GM19328 (cell line): ENCODE measurements at regions not wholly inside any gene's neighbourhood (a gene's known extent, or its start where the extent isn't known, plus 50 kb on each side); places are given as distances from the start of the nearest gene placed in this dataset.

Experiments used
- ATAC-seq: cut with Tn5 transposase; IDR thresholded peaks from one replicate; pipeline ENCODE4 v1.9.1; 2021; ENCODE audit warnings: mild to moderate bottlenecking, moderate library complexity; ENCODE audit not compliant: unreplicated experiment

DNA sequence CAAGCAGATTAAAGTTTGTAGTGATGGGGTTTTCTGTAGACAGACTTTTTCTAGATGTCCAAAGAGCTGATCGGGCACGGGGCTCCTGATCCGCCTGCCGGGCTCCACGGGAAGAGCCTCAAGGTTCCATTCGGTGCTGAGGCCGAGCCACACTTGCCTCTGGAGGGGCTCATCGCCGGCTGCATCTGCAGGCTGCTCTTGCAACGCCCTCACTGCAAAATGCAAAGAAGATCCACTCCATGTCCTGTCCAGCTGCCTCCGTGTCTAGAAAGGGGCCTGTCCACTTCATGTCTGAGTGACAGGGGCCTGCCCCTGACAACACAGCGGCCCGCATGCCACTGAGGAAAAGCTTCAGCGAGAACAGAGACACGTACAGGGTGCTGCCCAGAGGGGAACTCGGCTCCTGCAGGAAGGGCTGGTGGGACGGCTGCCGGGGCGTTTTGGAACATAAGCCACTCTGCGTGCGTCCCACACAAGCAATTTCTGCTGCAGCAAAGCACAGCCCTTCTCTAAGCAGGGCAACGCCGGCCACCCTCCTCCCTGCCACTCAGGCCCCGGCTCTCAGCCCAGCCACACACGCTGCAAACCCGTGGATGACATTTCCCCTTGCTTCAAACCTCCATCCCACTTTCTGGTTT, 53.6 kb upstream of the CTDP1 start:
- ATAC-seq = no peak

DNA sequence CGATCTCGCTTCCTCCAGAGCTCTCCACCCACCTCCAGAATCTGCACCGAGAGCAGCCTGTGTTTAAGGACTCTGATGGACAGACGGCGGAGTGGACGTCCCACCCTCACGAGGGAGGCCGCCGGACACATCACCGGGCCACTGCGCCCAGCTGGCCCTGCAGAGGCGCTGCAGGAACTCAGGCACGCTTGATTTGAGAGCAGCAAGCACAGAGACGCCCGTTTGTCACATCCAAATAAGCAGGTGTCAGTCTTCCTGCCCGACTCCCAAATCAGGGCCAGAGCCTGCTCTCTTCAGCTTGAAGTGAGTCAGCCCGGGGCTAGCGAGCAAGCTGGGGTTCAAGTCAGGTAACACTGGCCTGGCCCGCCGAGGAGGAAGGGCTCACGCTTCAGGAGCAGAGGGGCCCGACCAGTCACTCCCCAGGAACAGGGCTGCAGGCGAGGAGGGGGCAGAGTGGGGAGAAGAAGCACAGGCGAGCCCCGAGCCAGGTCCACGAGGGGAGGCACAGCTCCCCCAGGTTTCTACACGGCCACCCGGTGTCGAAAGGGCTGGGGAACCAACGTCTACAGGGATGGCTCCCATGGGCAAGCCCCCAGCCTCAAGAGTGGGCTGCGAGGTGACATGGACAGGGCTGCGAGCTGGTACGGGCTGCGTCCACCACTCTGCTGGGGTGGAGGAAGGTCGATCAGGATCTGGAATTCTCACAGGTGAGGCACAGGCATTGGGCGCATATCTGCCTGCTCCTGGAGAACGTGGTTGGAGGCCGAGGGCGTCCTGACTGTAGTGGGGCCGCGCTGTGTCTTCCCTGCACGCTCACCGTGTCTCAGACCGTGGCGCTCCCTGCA, 52.5 kb upstream of the CTDP1 start:
- ATAC-seq = no peak

DNA sequence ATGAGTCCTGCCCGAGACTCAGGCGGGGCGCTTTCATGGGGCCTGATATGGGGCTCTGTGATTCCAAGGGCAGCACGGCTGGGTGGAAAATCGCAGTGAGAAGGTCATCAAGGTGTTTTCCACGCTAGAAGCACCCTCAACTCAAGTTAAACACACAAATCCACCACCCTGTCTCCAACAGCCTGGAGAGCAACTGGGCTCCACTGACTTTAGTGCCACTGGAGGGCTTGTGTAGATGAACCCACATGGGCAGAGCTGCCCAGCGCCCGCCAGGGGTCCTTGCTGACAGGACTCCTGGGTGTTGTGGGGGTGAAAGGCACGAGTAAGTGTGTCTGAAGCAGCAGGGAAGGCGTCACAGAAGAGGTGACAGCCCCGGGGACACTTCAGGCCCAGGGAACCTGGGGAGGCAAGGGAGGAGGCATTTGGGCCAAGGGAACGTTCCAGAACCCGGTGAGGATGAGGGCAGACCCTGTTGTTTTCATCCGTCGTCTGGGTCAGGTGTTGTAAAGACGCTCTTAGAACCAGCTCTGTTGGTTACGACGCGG, 51.8 kb upstream of the CTDP1 start:
- no peak for ATAC-seq

DNA sequence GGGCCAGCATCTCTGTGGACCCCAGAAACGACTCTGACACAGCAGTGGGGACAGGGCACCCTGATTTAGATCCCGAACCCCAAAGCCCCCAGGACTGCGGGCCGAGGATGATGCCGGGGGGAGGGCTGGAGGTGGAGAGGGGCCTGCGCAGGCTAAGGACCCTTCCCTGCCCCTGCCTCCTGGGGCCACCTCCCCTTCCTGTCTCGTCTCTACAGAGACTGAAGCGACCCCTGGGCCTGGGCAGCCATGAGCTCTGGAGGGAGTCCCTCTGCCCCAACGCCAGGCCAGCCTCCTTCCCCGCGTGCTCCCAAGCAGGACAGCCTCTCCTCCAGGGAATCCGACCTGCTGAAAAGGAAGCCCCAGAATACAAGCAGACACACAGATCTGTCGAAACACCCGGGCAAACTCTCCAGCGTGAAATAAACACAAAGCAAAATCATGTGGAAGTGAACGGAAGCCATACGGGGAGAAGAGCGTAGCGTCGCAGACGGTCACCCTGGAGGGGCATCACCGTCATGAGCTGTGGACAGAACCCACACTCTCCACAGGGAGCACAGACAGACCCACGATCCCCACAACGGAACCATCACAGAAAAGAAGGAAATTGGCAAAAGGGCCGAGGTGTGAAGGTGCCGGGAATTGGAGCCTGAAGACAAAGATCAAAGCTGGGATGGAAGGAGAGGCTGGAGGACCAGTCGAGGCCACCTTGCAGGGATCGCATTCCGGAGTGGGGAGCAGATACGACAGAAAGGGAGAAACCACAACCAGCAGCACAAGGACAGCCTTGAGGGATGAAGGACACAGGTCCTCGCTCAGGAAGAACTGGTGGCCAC, 51.0 kb upstream of the CTDP1 start:
- ATAC-seq = no peak

DNA sequence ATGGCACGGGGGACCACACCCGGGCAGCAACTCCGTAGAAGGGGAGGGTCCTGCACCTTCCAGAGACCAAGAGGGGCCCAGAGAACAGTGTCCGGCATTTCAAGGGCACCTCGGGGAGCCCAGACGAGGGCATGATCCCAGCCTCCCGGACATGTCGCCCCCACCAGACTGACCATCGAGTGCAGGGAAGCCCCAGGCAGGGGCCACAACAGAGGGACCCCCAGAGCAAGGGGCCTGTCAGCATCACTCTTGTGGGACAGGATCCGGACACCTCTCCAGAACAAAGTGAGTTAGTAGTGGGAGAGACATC, 50.4 kb upstream of the CTDP1 start:
- ATAC-seq = no peak

DNA sequence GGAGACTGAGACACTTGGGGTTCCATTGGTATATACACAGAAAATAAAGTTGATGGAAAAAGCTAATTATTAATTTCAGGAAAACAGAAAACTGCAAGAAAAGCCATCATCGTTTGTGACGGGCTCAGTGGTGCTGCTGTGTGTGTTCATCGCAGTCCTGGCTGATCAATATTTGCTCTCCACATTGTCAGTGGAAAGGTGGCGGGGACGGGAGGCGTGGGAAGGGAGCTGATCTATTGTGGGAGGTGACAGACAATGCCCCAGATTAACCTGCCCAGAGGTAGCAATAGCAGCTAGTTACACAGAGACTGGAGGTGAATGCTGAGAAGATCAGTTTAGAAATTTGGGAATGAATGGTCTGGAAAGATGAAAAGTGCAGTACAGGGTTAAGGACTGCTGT, 50.0 kb upstream of the CTDP1 start:
- no peak for ATAC-seq
